ENCODE measurements at regions not wholly inside any gene's neighbourhood (a gene's known extent, or its start where the extent isn't known, plus 50 kb on each side); places are given as distances from the start of the nearest gene placed in this dataset.

- H3K4me2 ChIP-seq (ENCODE audit: low read length) = no peak overlapping the region
- H4K20me1 ChIP-seq (ENCODE audit: insufficient read depth) = no peaks in the 10 kb centered on the region
- H3K4me3 ChIP-seq (replicated peaks in 1 of 2; ENCODE audit: low read depth in 1 of 2, low read length in 2 of 2) = no peak overlapping the region
- POLR2A ChIA-PET = no interaction called here
- H3K9me3 ChIP-seq (ENCODE audit: control insufficient read depth in 1 of 2, insufficient read depth in 1 of 2, low read depth in 1 of 2, low read length in 2 of 2) = no peaks in the 10 kb centered on the region
- DNase-seq (ENCODE audit: low read depth, low spot score) = no peak
- H3K36me3 ChIP-seq (ENCODE audit: control insufficient read depth in 1 of 2, insufficient read depth in 2 of 2, low read length in 2 of 2) = no peaks in the 10 kb centered on the region
- H3K9ac ChIP-seq (ENCODE audit: low read length) = no peak overlapping the region
- CTCF ChIA-PET = no interaction called here
- H3K27ac ChIP-seq (ENCODE audit: low read depth, low read length) = no peak overlapping the region
- H3K27me3 ChIP-seq (ENCODE audit: insufficient read depth, low read length) = no peaks in the 10 kb centered on the region
- no peak for TF ChIP-seq ZBTB33 (IDR thresholded peaks at IDR 0.05; ENCODE audit: extremely low read depth, insufficient replicate concordance, low read length)
- no peak for TF ChIP-seq ELF1 (IDR thresholded peaks at IDR 0.05; ENCODE audit: borderline replicate concordance, low read depth)
- no peak for TF ChIP-seq EGR1 (IDR thresholded peaks at IDR 0.05; ENCODE audit: low read depth)
- no peaks in the 10 kb centered on the region for H3K9me2 ChIP-seq (ENCODE audit: insufficient read depth)
- H2AFZ ChIP-seq (ENCODE audit: low read depth, low read length, poor library complexity, severe bottlenecking) = no peak overlapping the region
- ATAC-seq = no peak
- H3K79me2 ChIP-seq (ENCODE audit: insufficient read depth, low read length) = no peaks in the 10 kb centered on the region
- intact Hi-C loops (cut with micrococcal nuclease) = no loop called here
- BruUV-seq (replicated peaks) = no TSS peak
- no peaks in the 10 kb centered on the region for H3K4me1 ChIP-seq (ENCODE audit: control insufficient read depth in 1 of 2, insufficient read depth in 2 of 2, low read length in 2 of 2)
- RAD21 ChIA-PET (ENCODE audit: low non-redundant PET in 1 of 2, low total read pairs in 2 of 2, uncharacterized antibody in 2 of 2, unreplicated experiment in 2 of 2) = no interaction called here
Observed at GRCh38 chr9:108074900-108075299, 585.3 kb upstream of the KLF4 start.

- intact Hi-C loops (cut with micrococcal nuclease) = no loop called here
- DNase-seq (ENCODE audit: low read depth, low spot score) (no peak), ATAC-seq (no peak)
- no peak overlapping the region for H3K4me2 ChIP-seq (ENCODE audit: low read length)
- H3K9me2 ChIP-seq (ENCODE audit: insufficient read depth) = no peaks in the 10 kb centered on the region
- H3K79me2 ChIP-seq (ENCODE audit: insufficient read depth, low read length) = no peaks in the 10 kb centered on the region
- H3K9me3 ChIP-seq (ENCODE audit: control insufficient read depth in 1 of 2, insufficient read depth in 1 of 2, low read depth in 1 of 2, low read length in 2 of 2) = no peaks in the 10 kb centered on the region
- H3K4me3 ChIP-seq (replicated peaks in 1 of 2; ENCODE audit: low read depth in 1 of 2, low read length in 2 of 2) = no peak overlapping the region
- no peaks in the 10 kb centered on the region for H3K27me3 ChIP-seq (ENCODE audit: insufficient read depth, low read length)
- H3K36me3 ChIP-seq (ENCODE audit: control insufficient read depth in 1 of 2, insufficient read depth in 2 of 2, low read length in 2 of 2) = no peaks in the 10 kb centered on the region
- no peak overlapping the region for H3K9ac ChIP-seq (ENCODE audit: low read length)
- no peak overlapping the region for H3K27ac ChIP-seq (ENCODE audit: low read depth, low read length)
- no TSS peak for BruUV-seq (replicated peaks)
- no peak overlapping the region for H2AFZ ChIP-seq (ENCODE audit: low read depth, low read length, poor library complexity, severe bottlenecking)
- ChIA-PET RAD21 (ENCODE audit: low non-redundant PET in 1 of 2, low total read pairs in 2 of 2, uncharacterized antibody in 2 of 2, unreplicated experiment in 2 of 2) (no interaction called here), CTCF (no interaction called here), POLR2A (no interaction called here)
- no peaks in the 10 kb centered on the region for H3K4me1 ChIP-seq (ENCODE audit: control insufficient read depth in 1 of 2, insufficient read depth in 2 of 2, low read length in 2 of 2)
- H4K20me1 ChIP-seq (ENCODE audit: insufficient read depth) = no peaks in the 10 kb centered on the region
- TF ChIP-seq RAD21 (IDR thresholded peaks at IDR 0.05; ENCODE audit: low read depth) (no peak), EZH2phosphoT487 (IDR thresholded peaks at IDR 0.05; ENCODE audit: borderline replicate concordance) (no peak), ZBTB33 (IDR thresholded peaks at IDR 0.05; ENCODE audit: extremely low read depth, insufficient replicate concordance, low read length) (no peak), EZH2 (IDR thresholded peaks at IDR 0.05) (no peak), YY1 (IDR thresholded peaks at IDR 0.05; ENCODE audit: extremely low read depth, insufficient replicate concordance, low read depth, low read length) (no peak), CTCF (IDR thresholded peaks at IDR 0.05 in 2 of 3, conservative IDR thresholded peaks at IDR 0.05 in 1 of 3; ENCODE audit: borderline replicate concordance in 1 of 3, insufficient read depth in 1 of 3, low read depth in 2 of 3, low read length in 2 of 3) (no peak), CEBPB (IDR thresholded peaks at IDR 0.05; ENCODE audit: low read depth) (no peak), CBX3 (IDR thresholded peaks at IDR 0.05; ENCODE audit: low read depth) (no peak), SIN3A (IDR thresholded peaks at IDR 0.05; ENCODE audit: low read depth) (no peak), ATF3 (IDR thresholded peaks at IDR 0.05) (no peak), EGR1 (IDR thresholded peaks at IDR 0.05; ENCODE audit: low read depth) (no peak)
Observed at GRCh38 chr9:108073823-108074222, 584.3 kb upstream of the KLF4 start.

Data from HCT116 (cell line).